Gastrocnemius medialis (tissue), 4 donors: ENCODE measurements at regions not wholly inside any gene's neighbourhood (a gene's known extent, or its start where the extent isn't known, plus 50 kb on each side); places are given as distances from the start of the nearest gene placed in this dataset.

Experiments
- ATAC-seq, 2 donors: fragments of 150-250 bp; one replicate each; pipeline ENCODE4 v1.9.1; 2016
- DNase-seq, 2 donors: peaks; one replicate each; pipeline ENCODE4 v3.0.0-alpha.2; 2019
- H3K27ac ChIP-seq, 4 donors: fragments of 200-600 bp; sonication (generic); 1 replicate in 1 of 4; 2 replicates in 3 of 4; pipeline ENCODE4 v1.5.1; 2016 to 2018; ENCODE audit warnings: mild to moderate bottlenecking in 2 of 4, moderate library complexity in 1 of 4
- H3K27me3 ChIP-seq, 3 donors: fragments of 200-600 bp; sonication (generic) in 2 of 3; 1 replicate in 1 of 3; 2 replicates in 2 of 3; pipeline versions ENCODE4 v1.5.1 to v1.6.0; 2016 to 2019; ENCODE audit warnings: mild to moderate bottlenecking in 1 of 3, moderate library complexity in 1 of 3
- H3K36me3 ChIP-seq, 2 donors: fragments of 200-600 bp; sonication (generic) in 1 of 2; one replicate each; pipeline ENCODE4 v1.5.1; 2017 to 2018
- H3K4me1 ChIP-seq, 2 donors: fragments of 200-600 bp; sonication (generic) in 1 of 2; one replicate each; pipeline ENCODE4 v1.5.1; 2016 to 2017; ENCODE audit warnings: mild to moderate bottlenecking in 2 of 2
- H3K4me3 ChIP-seq, 4 donors: fragments of 200-600 bp; sonication (generic) in 3 of 4; 1 replicate in 1 of 4; 2 replicates in 3 of 4; pipeline ENCODE4 v1.5.1; 2016 to 2019; ENCODE audit warnings: mild to moderate bottlenecking in 2 of 4
- H3K9me3 ChIP-seq, 3 donors: fragments of 200-600 bp; sonication (generic) in 2 of 3; 1 replicate in 1 of 3; 2 replicates in 2 of 3; pipeline ENCODE4 v1.5.1; 2016 to 2019
- CTCF ChIP-seq, 5 experiments: fragments of 450-650 bp in 3 of 5; fragments of 200-600 bp in 2 of 5; sonication (generic) in 2 of 5; IDR thresholded peaks in 4 of 5; conservative IDR thresholded peaks in 1 of 5; 1 replicate in 4 of 5; 2 replicates in 1 of 5; pipeline ENCODE4 v1.5.1; 2016 to 2019; ENCODE audit warnings: antibody characterized with exemption in 5 of 5, mild to moderate bottlenecking in 3 of 5, moderate library complexity in 3 of 5
- POLR2A ChIP-seq, 2 donors: fragments of 450-650 bp; IDR thresholded peaks; one replicate each; pipeline ENCODE4 v1.6.1; 2017; ENCODE audit warnings: antibody characterized with exemption in 2 of 2, mild to moderate bottlenecking in 2 of 2, moderate library complexity in 2 of 2
- in situ Hi-C, 4 donors: fragments of 200-750 bp; cut with MboI; loops; one replicate each; pipeline versions ENCODE4 v1.15.0 to v1.8.0; 2017; ENCODE audit warnings: low sequenced_read_pairs in 4 of 4
- intact Hi-C: fragments of 100-400 bp; cut with DNase I; formaldehyde crosslinking; loops from one replicate; pipeline ENCODE4 v1.15.1; 2023; ENCODE audit warnings: low total_unique reads

- TF ChIP-seq POLR2A (IDR thresholded peaks at IDR 0.05) (no peak), CTCF (IDR thresholded peaks at IDR 0.05 in 4 of 5, conservative IDR thresholded peaks at IDR 0.05 in 1 of 5) (no peak)
- in situ Hi-C loops (no loop called here), intact Hi-C loops (no loop called here)
- no peak overlapping the region for H3K4me3 ChIP-seq
- no peaks in the 10 kb centered on the region for H3K27me3 ChIP-seq
- H3K9me3 ChIP-seq, result no peaks in the 10 kb centered on the region
- ATAC-seq, result no peak
- H3K27ac ChIP-seq, result no peak overlapping the region
- DNase-seq, result no peak
- no peaks in the 10 kb centered on the region for H3K4me1 ChIP-seq
- no peaks in the 10 kb centered on the region for H3K36me3 ChIP-seq
These were observed 173.8 kb upstream of the AGR3 start for GRCh38 chr7:17055596-17055995.

GRCh38 chr7:17056491-17057142, 174.8 kb upstream of the AGR3 start:
- intact Hi-C loops, result no loop called here
- Histone ChIP-seq H3K27ac (no peak overlapping the region), H3K4me1 (no peaks in the 10 kb centered on the region), H3K9me3 (no peaks in the 10 kb centered on the region), H3K4me3 (no peak overlapping the region), H3K36me3 (no peaks in the 10 kb centered on the region), H3K27me3 (no peaks in the 10 kb centered on the region)
- TF ChIP-seq CTCF (IDR thresholded peaks at IDR 0.05 in 4 of 5, conservative IDR thresholded peaks at IDR 0.05 in 1 of 5), result no peak
- TF ChIP-seq POLR2A (IDR thresholded peaks at IDR 0.05), result no peak
- no peak for ATAC-seq
- DNase-seq, result no peak
- in situ Hi-C loops, result no loop called here

- TF ChIP-seq POLR2A (IDR thresholded peaks at IDR 0.05) (no peak), CTCF (IDR thresholded peaks at IDR 0.05 in 4 of 5, conservative IDR thresholded peaks at IDR 0.05 in 1 of 5) (no peak)
- no peaks in the 10 kb centered on the region for H3K27me3 ChIP-seq
- H3K9me3 ChIP-seq, result no peaks in the 10 kb centered on the region
- H3K27ac ChIP-seq, result no peak overlapping the region
- no peaks in the 10 kb centered on the region for H3K36me3 ChIP-seq
- no peaks in the 10 kb centered on the region for H3K4me1 ChIP-seq
- no peak overlapping the region for H3K4me3 ChIP-seq
- no peak for DNase-seq
- intact Hi-C loops, result no loop called here
- ATAC-seq, result no peak
- in situ Hi-C loops, result no loop called here
These were observed 175.3 kb upstream of the AGR3 start for GRCh38 chr7:17057143-17057509.

GRCh38 chr7:17058568-17058967, 176.8 kb upstream of the AGR3 start:
- Histone ChIP-seq H3K9me3 (no peaks in the 10 kb centered on the region), H3K4me3 (no peak overlapping the region), H3K27ac (no peak overlapping the region), H3K36me3 (no peaks in the 10 kb centered on the region), H3K27me3 (no peaks in the 10 kb centered on the region), H3K4me1 (no peaks in the 10 kb centered on the region)
- TF ChIP-seq POLR2A (IDR thresholded peaks at IDR 0.05) (no peak), CTCF (IDR thresholded peaks at IDR 0.05 in 4 of 5, conservative IDR thresholded peaks at IDR 0.05 in 1 of 5) (no peak)
- ATAC-seq (no peak), DNase-seq (no peak)
- intact Hi-C loops, result no loop called here
- in situ Hi-C loops, result no loop called here

GRCh38 chr7:17060051-17060450, 178.3 kb upstream of the AGR3 start:
- no peaks in the 10 kb centered on the region for H3K27me3 ChIP-seq
- H3K27ac ChIP-seq, result no peak overlapping the region
- H3K4me3 ChIP-seq, result no peak overlapping the region
- no peaks in the 10 kb centered on the region for H3K9me3 ChIP-seq
- no peak for TF ChIP-seq POLR2A (IDR thresholded peaks at IDR 0.05)
- no peak for TF ChIP-seq CTCF (IDR thresholded peaks at IDR 0.05 in 4 of 5, conservative IDR thresholded peaks at IDR 0.05 in 1 of 5)
- no peaks in the 10 kb centered on the region for H3K4me1 ChIP-seq
- intact Hi-C loops (no loop called here), in situ Hi-C loops (no loop called here)
- H3K36me3 ChIP-seq, result no peaks in the 10 kb centered on the region
- ATAC-seq, result no peak
- no peak for DNase-seq
